Activated naive CD4-positive, alpha-beta T cell treated with anti-CD3 and anti-CD28 coated beads, Interleukin-2, amount 10 ng/mL, durations not matched to agents 7 days and 5 days (primary cell): ENCODE measurements at regions not wholly inside any gene's neighbourhood (a gene's known extent, or its start where the extent isn't known, plus 50 kb on each side); places are given as distances from the start of the nearest gene placed in this dataset.
"Not testable (repeated sequence)": the region's sequence is repeated elsewhere in the genome, so short reads cannot be mapped to it uniquely, and the experiment has no call there.

ENCODE experiments used
- CTCF ChIA-PET: fragments of 350-600 bp; sonication (Branson Sonifier 250); formaldehyde crosslinking; loops from one replicate; lab custom pipeline; 2021; ENCODE audit warnings: antibody characterized with exemption; lab: Charles Lee
- DNase-seq: peaks from one replicate; pipeline ENCODE4 v3.0.0-alpha.2; 2020
- H3K27ac Mint-ChIP-seq: one replicate; pipeline ENCODE4 v1.8.0; 2021; ENCODE audit warnings: mild to moderate bottlenecking, moderate library complexity, mixed read lengths
- H3K27me3 Mint-ChIP-seq: one replicate; pipeline ENCODE4 v1.8.0; 2021; ENCODE audit warnings: mild to moderate bottlenecking, mixed read lengths
- H3K36me3 Mint-ChIP-seq: one replicate; pipeline ENCODE4 v1.8.0; 2021; ENCODE audit warnings: mixed read lengths
- H3K4me1 Mint-ChIP-seq: one replicate; pipeline ENCODE4 v1.8.0; 2021; ENCODE audit warnings: mixed read lengths
- H3K4me3 Mint-ChIP-seq: one replicate; pipeline ENCODE4 v1.8.0; 2021; ENCODE audit warnings: mild to moderate bottlenecking, moderate library complexity, mixed read lengths
- H3K9me3 Mint-ChIP-seq: one replicate; pipeline ENCODE4 v1.8.0; 2021; ENCODE audit warnings: mixed read lengths

- CTCF ChIA-PET, result no interaction called here
- no peaks in the 10 kb centered on the region for H3K4me1 Mint-ChIP-seq
- no peaks in the 10 kb centered on the region for H3K9me3 Mint-ChIP-seq
- H3K36me3 Mint-ChIP-seq, result no peaks in the 10 kb centered on the region
- DNase-seq, result no peak
- H3K27me3 Mint-ChIP-seq, result peaks cover 20% of the 10 kb centered on the region
- H3K4me3 Mint-ChIP-seq, result no peak overlapping the region
- H3K27ac Mint-ChIP-seq, result no peak overlapping the region
Measured at GRCh38 chr7:106591146-106591545, 69.8 kb downstream of the CCDC71L start.

- CTCF ChIA-PET, result interaction anchor here (1.3 kb wide), 1 partner anchor 8 kb away, joined by 5 read pairs; no protein-coding TSS in a partner anchor
- H3K36me3 Mint-ChIP-seq, result no peaks in the 10 kb centered on the region
- peaks cover 14% of the 10 kb centered on the region for H3K27me3 Mint-ChIP-seq
Measured at GRCh38 chr7:106590209-106590816, 70.6 kb downstream of the CCDC71L start.

GRCh38 chr7:106589198-106589879, 71.6 kb downstream of the CCDC71L start:
- Mint-ChIP-seq H3K27ac (no peak overlapping the region), H3K4me3 (no peak overlapping the region), H3K27me3 (peaks cover 14% of the 10 kb centered on the region), H3K9me3 (no peaks in the 10 kb centered on the region), H3K36me3 (no peaks in the 10 kb centered on the region), H3K4me1 (no peaks in the 10 kb centered on the region)
- CTCF ChIA-PET, result interaction anchor here (1.3 kb wide), 1 partner anchor 9 kb away, joined by 5 read pairs; no protein-coding TSS in a partner anchor
- no peak for DNase-seq

More at GRCh38 chr7:106590209-106590816, 70.6 kb downstream of the CCDC71L start:
- H3K9me3 Mint-ChIP-seq, result no peaks in the 10 kb centered on the region
- no peak overlapping the region for H3K4me3 Mint-ChIP-seq
- no peak overlapping the region for H3K27ac Mint-ChIP-seq
- H3K4me1 Mint-ChIP-seq, result no peaks in the 10 kb centered on the region
- DNase-seq, result no peak

DNA sequence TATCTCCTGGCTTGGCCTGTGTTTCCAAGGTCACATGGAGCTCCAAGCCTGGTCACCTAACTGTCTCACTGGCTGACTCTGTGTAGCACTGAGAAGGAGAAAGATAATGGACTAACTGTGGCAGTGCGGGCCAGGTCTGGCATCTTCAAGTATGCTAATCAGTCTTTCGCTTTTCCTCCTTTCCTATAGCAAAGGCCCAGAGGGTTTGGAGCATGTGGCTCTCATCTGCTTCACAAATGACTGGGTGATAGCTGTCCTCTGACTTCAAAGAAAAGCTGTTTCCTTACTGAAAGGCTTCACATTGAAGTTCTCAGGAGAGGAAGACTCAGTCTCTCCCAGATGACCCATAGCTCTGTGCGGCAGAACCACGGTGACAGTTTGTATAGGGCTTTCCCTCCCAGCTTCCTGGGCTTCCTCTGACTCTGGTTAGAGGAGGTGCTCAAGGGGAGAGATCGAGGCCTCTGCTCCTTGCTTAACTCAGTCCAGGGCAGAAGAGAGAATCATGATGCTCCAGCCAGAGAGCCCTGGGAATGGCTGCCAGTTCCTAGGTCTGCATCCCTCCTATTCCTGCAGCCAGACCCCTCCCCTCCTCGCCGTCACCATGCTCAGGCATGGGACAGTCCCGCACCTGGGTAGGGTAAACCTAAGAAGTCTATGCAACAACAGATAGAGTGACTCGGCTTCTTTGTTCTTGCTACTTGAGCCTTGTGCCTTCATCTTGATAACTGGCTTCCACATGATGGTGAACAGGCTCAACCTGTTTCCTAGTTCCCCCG, 72.3 kb downstream of the CCDC71L start:
- no peak overlapping the region for H3K27ac Mint-ChIP-seq
- no peaks in the 10 kb centered on the region for H3K36me3 Mint-ChIP-seq
- DNase-seq, result no peak
- no peak overlapping the region for H3K4me3 Mint-ChIP-seq
- CTCF ChIA-PET, result no interaction called here
- H3K27me3 Mint-ChIP-seq, result peaks cover 14% of the 10 kb centered on the region
- peaks cover 3% of the 10 kb centered on the region for H3K9me3 Mint-ChIP-seq
- H3K4me1 Mint-ChIP-seq, result no peaks in the 10 kb centered on the region

- CTCF ChIA-PET, result no interaction called here
- H3K4me3 Mint-ChIP-seq, result no peak overlapping the region
- no peak for DNase-seq
- peaks cover 6% of the 10 kb centered on the region for H3K27me3 Mint-ChIP-seq
- peaks cover 3% of the 10 kb centered on the region for H3K9me3 Mint-ChIP-seq
- H3K36me3 Mint-ChIP-seq, result no peaks in the 10 kb centered on the region
- no peaks in the 10 kb centered on the region for H3K4me1 Mint-ChIP-seq
- H3K27ac Mint-ChIP-seq, result no peak overlapping the region
Measured at GRCh38 chr7:106584914-106585759, 75.8 kb downstream of the CCDC71L start.

DNA sequence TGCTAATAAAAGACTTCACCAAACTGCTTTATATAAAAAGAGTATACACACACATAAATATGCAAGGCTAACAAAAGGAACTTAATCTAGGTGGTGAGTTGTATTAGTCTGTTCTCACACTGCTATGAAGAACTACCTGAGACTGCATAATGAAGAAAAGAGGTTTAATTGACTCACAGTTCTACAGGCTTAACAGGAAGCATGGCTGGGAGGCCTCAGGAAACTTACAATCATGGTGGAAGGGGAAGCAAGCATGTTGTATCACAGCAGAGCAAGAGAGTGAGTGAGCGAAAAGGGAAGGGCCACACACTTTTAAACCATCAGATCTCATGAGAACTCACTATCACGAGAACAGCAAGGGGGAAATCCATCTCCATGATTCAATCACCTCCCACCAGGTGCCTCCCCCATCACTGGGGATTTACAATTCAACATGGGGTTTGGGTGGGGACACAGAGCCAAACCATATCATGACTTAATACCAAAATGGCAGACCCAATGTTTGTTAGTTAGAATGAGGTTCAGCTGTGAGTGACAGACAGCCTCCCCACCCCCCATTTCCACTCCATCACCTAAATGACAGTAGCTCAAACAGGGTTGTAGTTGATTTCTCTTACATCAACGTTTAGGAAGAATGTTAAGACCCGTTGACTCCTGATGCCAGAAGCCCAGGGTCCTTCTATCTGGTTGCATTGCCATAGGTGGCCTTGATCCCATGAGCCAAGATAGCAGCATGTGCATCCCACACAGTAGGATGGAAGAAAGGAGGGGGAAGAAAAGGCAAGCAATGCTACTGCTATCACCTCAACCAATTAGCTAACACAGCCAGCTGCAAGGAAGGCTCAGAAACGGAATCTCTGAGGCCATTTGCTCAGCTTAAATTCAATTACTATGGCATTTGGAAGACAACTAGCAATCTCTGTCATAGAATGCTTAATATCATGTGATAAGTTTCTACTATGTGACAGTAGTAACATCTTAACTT, 77.0 kb downstream of the CCDC71L start:
- peaks cover 6% of the 10 kb centered on the region for H3K27me3 Mint-ChIP-seq
- DNase-seq, result no peak
- H3K27ac Mint-ChIP-seq, result no peak overlapping the region
- H3K9me3 Mint-ChIP-seq, result peaks cover 3% of the 10 kb centered on the region
- H3K4me1 Mint-ChIP-seq, result no peaks in the 10 kb centered on the region
- CTCF ChIA-PET, result no interaction called here
- no peak overlapping the region for H3K4me3 Mint-ChIP-seq
- no peaks in the 10 kb centered on the region for H3K36me3 Mint-ChIP-seq

- no peaks in the 10 kb centered on the region for H3K36me3 Mint-ChIP-seq
Measured at GRCh38 chr7:106583100-106583499, 77.9 kb downstream of the CCDC71L start.

GRCh38 chr7:106582365-106582764, 78.6 kb downstream of the CCDC71L start:
- CTCF ChIA-PET, result no interaction called here
- H3K4me1 Mint-ChIP-seq, result no peaks in the 10 kb centered on the region
- no peak for DNase-seq
- no peak overlapping the region for H3K27ac Mint-ChIP-seq
- H3K36me3 Mint-ChIP-seq, result no peaks in the 10 kb centered on the region
- peaks cover 3% of the 10 kb centered on the region for H3K9me3 Mint-ChIP-seq
- peaks cover 6% of the 10 kb centered on the region for H3K27me3 Mint-ChIP-seq
- H3K4me3 Mint-ChIP-seq, result no peak overlapping the region

More at GRCh38 chr7:106583100-106583499, 77.9 kb downstream of the CCDC71L start:
- H3K4me1 Mint-ChIP-seq, result no peaks in the 10 kb centered on the region
- H3K27ac Mint-ChIP-seq, result no peak overlapping the region
- peaks cover 3% of the 10 kb centered on the region for H3K9me3 Mint-ChIP-seq
- DNase-seq, result no peak
- CTCF ChIA-PET, result no interaction called here
- peaks cover 6% of the 10 kb centered on the region for H3K27me3 Mint-ChIP-seq
- no peak overlapping the region for H3K4me3 Mint-ChIP-seq

DNA sequence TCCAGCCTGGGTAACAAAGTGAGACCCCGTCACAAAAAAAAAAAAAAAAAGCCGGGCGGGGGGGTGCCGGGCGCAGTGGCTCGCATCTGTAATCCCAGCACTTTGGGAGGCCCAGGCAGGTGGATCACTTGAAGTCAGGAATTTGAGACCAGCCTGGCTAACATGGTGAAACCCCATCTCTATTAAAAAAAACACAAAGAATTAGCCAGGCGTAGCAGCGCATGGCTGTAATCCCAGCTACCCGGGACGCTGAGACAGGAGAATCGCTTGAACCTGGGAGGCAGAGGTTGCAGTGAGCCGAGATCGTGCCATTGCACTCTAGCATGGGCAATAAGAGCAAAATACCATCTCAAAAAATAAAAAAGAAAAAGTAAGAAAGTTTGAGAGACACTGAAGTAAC, 81.9 kb downstream of the CCDC71L start:
- H3K27me3 Mint-ChIP-seq, H3K27ac Mint-ChIP-seq, H3K36me3 Mint-ChIP-seq, H3K4me3 Mint-ChIP-seq, CTCF ChIA-PET, DNase-seq, H3K9me3 Mint-ChIP-seq, H3K4me1 Mint-ChIP-seq: not testable (repeated sequence)

DNA sequence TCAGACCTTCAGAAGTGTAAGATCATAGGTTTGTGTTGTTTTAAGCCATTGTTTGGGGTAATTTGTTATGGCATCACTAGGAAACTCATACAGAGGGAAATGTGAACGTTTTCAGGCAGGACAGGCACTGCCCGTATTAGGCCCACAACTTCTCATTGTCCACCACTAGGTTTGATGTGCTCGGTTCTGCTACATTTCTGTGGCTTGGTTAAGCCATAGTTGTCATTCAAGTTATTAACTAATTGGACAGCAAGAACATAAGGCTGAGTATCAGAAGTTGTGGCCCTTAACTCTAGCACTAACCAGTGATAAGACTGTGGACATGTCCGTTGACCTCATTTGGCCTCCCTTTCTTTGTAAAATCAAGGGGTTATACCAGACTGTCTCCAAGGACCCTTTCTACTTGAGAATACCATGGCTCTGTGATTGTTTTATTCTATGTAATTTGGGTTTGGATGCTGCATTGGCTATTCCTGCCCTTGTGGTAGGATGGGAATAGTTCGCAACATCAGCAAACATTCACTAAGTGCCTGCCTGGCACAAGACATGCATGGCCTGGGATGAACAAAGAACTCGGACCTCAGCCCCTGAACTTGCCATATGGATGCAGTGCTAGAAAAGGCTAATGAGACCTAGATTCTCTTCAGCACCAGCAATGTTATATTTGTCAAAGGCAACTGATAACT, 85.7 kb downstream of the CCDC71L start:
- Mint-ChIP-seq H3K4me3 (no peak overlapping the region), H3K27ac (no peak overlapping the region), H3K36me3 (no peaks in the 10 kb centered on the region), H3K9me3 (no peaks in the 10 kb centered on the region), H3K4me1 (no peaks in the 10 kb centered on the region), H3K27me3 (peaks cover 9% of the 10 kb centered on the region)
- DNase-seq, result no peak
- CTCF ChIA-PET, result no interaction called here

DNA sequence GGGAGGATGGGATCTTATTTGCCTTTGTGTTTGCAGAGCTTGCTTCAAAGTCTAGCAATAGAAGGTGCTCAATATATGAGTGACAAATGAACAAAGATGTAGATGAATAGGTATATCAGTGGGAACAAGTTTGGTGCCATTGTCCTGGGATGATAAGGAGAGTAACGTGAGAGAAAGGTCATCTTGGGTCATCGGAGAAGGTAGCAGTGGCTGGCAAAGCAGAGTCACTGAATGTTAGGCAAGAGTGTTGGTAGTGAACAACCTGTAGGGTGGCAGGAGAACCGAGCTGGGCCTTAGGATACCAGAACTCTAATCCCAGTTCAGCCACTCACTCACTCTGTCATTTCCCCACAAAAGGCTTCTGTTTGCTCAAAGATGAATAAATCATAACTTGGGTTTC, 87.2 kb downstream of the CCDC71L start:
- Mint-ChIP-seq H3K27me3 (peaks cover 9% of the 10 kb centered on the region), H3K36me3 (no peaks in the 10 kb centered on the region), H3K9me3 (no peaks in the 10 kb centered on the region), H3K4me1 (no peaks in the 10 kb centered on the region), H3K27ac (no peak overlapping the region), H3K4me3 (no peak overlapping the region)
- no peak for DNase-seq
- CTCF ChIA-PET, result no interaction called here

DNA sequence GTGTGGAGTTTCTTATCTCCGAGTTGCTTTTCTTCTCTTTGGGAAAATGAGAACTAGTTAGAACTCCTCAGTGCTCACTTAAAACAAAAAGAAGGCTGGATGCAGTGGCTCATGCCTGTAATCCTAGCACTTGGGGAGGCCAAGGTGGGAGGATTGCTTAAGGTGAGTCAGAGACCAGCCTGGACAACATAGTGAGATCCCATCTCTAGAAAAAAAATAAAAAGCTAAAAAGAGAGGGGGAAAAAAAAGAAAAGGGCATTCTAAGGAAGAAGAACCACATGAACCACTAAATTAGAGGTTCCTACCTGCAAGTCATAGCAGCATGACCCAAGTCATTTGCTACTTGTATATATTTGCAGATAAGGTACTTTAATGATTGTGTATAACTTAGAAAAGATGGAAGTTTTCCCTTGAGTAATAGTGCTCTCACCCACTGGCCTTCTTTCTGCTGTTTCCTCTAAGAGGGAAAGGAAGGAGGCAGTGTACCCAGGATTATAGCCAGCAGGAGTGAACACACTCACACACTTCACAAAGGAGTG, 87.8 kb downstream of the CCDC71L start:
- no peak overlapping the region for H3K4me3 Mint-ChIP-seq
- no peaks in the 10 kb centered on the region for H3K9me3 Mint-ChIP-seq
- no peak for DNase-seq
- no peaks in the 10 kb centered on the region for H3K36me3 Mint-ChIP-seq
- CTCF ChIA-PET, result no interaction called here
- peaks cover 4% of the 10 kb centered on the region for H3K4me1 Mint-ChIP-seq
- H3K27ac Mint-ChIP-seq, result no peak overlapping the region
- peaks cover 9% of the 10 kb centered on the region for H3K27me3 Mint-ChIP-seq
